Tibial nerve (tissue), 4 donors: ENCODE measurements at regions not wholly inside any gene's neighbourhood (a gene's known extent, or its start where the extent isn't known, plus 50 kb on each side); places are given as distances from the start of the nearest gene placed in this dataset.

Experiments
- DNase-seq, 2 donors: peaks; one replicate each; pipeline ENCODE4 v3.0.0-alpha.2; 2019; ENCODE audit warnings: low spot score in 2 of 2
- H3K27ac ChIP-seq, 4 donors: fragments of 200-600 bp; sonication (generic) in 3 of 4; one replicate each; pipeline ENCODE4 v1.5.1; 2017 to 2019; ENCODE audit warnings: mild to moderate bottlenecking in 1 of 4
- H3K27me3 ChIP-seq, 2 donors: fragments of 200-600 bp; sonication (generic) in 1 of 2; one replicate each; pipeline versions ENCODE4 v1.5.1 to v1.6.0; 2017 to 2019
- H3K36me3 ChIP-seq, 3 donors: fragments of 200-600 bp; sonication (generic); one replicate each; pipeline ENCODE4 v1.5.1; 2018 to 2019
- H3K4me1 ChIP-seq, 4 donors: fragments of 200-600 bp; sonication (generic) in 3 of 4; one replicate each; pipeline ENCODE4 v1.5.1; 2017 to 2019
- H3K4me3 ChIP-seq, 4 donors: fragments of 200-600 bp; sonication (generic) in 3 of 4; one replicate each; pipeline ENCODE4 v1.5.1; 2017 to 2019; ENCODE audit warnings: mild to moderate bottlenecking in 1 of 4, moderate library complexity in 1 of 4
- H3K9me3 ChIP-seq, 4 donors: fragments of 200-600 bp; sonication (generic) in 3 of 4; one replicate each; pipeline ENCODE4 v1.5.1; 2017 to 2019
- EP300 ChIP-seq, 2 donors: sonication (generic); formaldehyde crosslinking; IDR thresholded peaks; one replicate each; pipeline ENCODE4 v1.6.1; 2017; ENCODE audit warnings: antibody characterized with exemption in 2 of 2, mild to moderate bottlenecking in 1 of 2
- POLR2A ChIP-seq, 2 donors: fragments of 450-650 bp; IDR thresholded peaks; one replicate each; pipeline ENCODE4 v1.6.1; 2017; ENCODE audit warnings: antibody characterized with exemption in 2 of 2, mild to moderate bottlenecking in 2 of 2, moderate library complexity in 2 of 2
- WGBS, 2 donors: methylation state at CpG; one replicate each; pipeline ENCODE4 v1.1.5; 2018; 5-methylcytosine and 5-hydroxymethylcytosine counted together
- TF ChIP-seq, protein P1 (sequence below), 5 experiments: fragments of 200-600 bp in 3 of 5; fragments of 450-650 bp in 2 of 5; sonication (generic) in 3 of 5; IDR thresholded peaks; one replicate each; pipeline ENCODE4 v1.5.1; 2016 to 2019; ENCODE audit warnings: antibody characterized with exemption in 5 of 5, mild to moderate bottlenecking in 3 of 5, moderate library complexity in 2 of 5

DNA sequence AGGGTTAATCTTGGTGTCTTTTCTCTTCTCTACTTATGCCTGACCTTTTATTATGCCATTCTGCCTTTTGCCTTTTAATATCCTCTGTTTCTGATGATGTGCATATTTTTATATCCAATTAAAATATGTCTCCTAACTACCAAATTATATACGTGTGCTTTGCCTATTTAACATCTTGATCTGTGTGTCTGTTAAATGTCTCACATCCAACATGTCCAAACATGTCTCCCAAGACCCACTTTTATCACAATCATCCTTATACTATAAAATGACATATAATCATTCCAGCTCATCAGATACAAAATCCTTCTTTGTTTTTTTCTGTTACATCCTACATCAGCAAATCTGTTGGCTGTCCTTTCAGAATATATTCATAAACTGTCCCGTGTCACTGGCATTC is 539.5 kb downstream of the ZPLD1 start:
- Histone ChIP-seq H3K27ac (no peak overlapping the region), H3K9me3 (no peaks in the 10 kb centered on the region), H3K27me3 (no peaks in the 10 kb centered on the region), H3K4me3 (no peak overlapping the region), H3K36me3 (no peaks in the 10 kb centered on the region), H3K4me1 (no peaks in the 10 kb centered on the region)
- no peak for TF ChIP-seq EP300 (IDR thresholded peaks at IDR 0.05)
- TF ChIP-seq, protein P1, sequence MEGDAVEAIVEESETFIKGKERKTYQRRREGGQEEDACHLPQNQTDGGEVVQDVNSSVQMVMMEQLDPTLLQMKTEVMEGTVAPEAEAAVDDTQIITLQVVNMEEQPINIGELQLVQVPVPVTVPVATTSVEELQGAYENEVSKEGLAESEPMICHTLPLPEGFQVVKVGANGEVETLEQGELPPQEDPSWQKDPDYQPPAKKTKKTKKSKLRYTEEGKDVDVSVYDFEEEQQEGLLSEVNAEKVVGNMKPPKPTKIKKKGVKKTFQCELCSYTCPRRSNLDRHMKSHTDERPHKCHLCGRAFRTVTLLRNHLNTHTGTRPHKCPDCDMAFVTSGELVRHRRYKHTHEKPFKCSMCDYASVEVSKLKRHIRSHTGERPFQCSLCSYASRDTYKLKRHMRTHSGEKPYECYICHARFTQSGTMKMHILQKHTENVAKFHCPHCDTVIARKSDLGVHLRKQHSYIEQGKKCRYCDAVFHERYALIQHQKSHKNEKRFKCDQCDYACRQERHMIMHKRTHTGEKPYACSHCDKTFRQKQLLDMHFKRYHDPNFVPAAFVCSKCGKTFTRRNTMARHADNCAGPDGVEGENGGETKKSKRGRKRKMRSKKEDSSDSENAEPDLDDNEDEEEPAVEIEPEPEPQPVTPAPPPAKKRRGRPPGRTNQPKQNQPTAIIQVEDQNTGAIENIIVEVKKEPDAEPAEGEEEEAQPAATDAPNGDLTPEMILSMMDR (IDR thresholded peaks at IDR 0.05) = no peak
- no peak for TF ChIP-seq POLR2A (IDR thresholded peaks at IDR 0.05)
- WGBS, 2 donors = 67 to 70% methylated on average over 2 of the region's 2 CpGs
- DNase-seq = no peak

DNA sequence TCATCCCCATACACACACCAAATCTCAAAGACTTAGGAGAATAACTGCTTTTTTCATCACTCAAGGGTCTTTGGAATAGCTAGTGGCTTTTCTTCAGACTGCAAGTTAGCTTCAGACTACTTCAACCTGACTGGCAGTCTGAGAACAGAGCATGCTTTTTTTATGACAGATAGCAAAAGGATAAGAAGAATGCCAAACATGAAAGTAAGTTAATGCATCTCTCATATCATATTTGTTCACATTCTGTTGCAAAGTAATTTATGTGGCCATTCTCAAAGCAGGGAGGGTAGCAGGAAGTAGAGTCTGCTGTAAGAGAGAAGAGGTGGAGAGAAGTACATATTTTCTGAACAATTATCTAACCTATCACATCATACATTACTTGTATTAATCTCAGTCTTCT is 544.4 kb downstream of the ZPLD1 start:
- no peaks in the 10 kb centered on the region for H3K27me3 ChIP-seq
- TF ChIP-seq, protein P1 (IDR thresholded peaks at IDR 0.05) = no peak
- TF ChIP-seq EP300 (IDR thresholded peaks at IDR 0.05) (no peak), POLR2A (IDR thresholded peaks at IDR 0.05) (no peak)
- H3K9me3 ChIP-seq = no peaks in the 10 kb centered on the region
- no peak for DNase-seq
- peaks cover 0 to 12% (median 0%) of the 10 kb centered on the region in 4 donors for H3K4me1 ChIP-seq
- H3K36me3 ChIP-seq = no peaks in the 10 kb centered on the region
- no peak overlapping the region for H3K27ac ChIP-seq
- no peak overlapping the region for H3K4me3 ChIP-seq

DNA sequence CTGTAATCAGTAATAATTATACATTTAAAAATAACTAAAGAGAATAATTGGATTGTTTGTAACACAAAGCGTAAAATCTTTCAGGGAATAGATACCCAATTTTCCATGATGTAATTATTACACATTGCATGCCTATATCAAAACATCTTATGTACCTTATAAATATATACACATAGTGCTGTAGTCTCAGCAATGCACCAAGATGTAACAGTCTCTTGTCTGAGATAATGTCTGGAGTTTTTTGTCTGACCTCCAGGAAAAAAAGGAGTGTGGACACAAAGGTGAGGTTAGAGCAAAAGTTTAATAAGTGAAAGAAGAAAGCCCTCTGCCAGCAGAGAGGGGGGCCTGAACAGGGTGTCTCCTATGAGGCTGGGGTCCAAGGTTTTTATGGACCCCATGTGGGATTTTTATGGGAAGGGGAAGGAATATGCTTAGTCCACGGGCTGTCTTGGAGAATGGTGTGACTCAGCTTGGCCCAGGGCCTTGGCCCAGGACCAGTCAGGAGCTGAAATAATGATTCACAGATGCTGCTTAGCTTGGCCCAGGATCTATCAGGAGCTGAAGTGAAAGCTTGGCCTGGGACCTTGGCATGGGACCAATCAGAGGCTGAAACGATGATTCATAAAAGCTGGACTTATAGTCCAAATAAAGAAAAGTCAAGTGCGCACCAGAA is 545.0 kb downstream of the ZPLD1 start:
- H3K36me3 ChIP-seq = no peaks in the 10 kb centered on the region
- no peaks in the 10 kb centered on the region for H3K9me3 ChIP-seq
- no peak overlapping the region for H3K4me3 ChIP-seq
- H3K4me1 ChIP-seq = peaks cover 0 to 12% (median 0%) of the 10 kb centered on the region in 4 donors
- no peak overlapping the region for H3K27ac ChIP-seq
- no peaks in the 10 kb centered on the region for H3K27me3 ChIP-seq
- DNase-seq = peak; percentile 67 to 88
- TF ChIP-seq, protein P1 (IDR thresholded peaks at IDR 0.05) = no peak
- TF ChIP-seq POLR2A (IDR thresholded peaks at IDR 0.05) (no peak), EP300 (IDR thresholded peaks at IDR 0.05) (peak in 1 of 2 donors; percentile 78)
- WGBS, 2 donors = 23 to 28% methylated on average over 4 of the region's 4 CpGs

DNA sequence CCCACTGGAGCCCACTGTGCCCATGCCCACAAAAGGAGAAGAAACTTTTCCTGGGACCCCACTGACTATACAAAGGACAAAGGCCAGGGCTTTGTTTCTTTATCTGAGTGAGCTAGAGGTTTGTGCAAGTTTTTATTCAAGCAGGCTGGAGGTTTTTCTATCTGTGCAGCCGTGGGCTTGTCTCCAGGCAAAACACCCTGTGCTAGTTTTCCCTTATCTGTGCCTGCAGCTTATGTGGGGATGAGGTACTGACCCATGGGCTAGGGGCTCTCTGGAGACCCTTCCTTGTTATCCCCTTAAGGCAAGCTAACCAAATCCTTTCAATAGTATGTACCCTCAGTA is 545.5 kb downstream of the ZPLD1 start:
- peaks cover 0 to 12% (median 0%) of the 10 kb centered on the region in 4 donors for H3K4me1 ChIP-seq
- H3K9me3 ChIP-seq = no peaks in the 10 kb centered on the region
- no peaks in the 10 kb centered on the region for H3K36me3 ChIP-seq
- H3K4me3 ChIP-seq = no peak overlapping the region
- DNase-seq = no peak
- no peak overlapping the region for H3K27ac ChIP-seq
- TF ChIP-seq EP300 (IDR thresholded peaks at IDR 0.05) (no peak), POLR2A (IDR thresholded peaks at IDR 0.05) (no peak)
- TF ChIP-seq, protein P1 (IDR thresholded peaks at IDR 0.05) = no peak
- no peaks in the 10 kb centered on the region for H3K27me3 ChIP-seq
- 33 to 36% methylated on average over 1 of the region's 1 CpG for WGBS, 2 donors

DNA sequence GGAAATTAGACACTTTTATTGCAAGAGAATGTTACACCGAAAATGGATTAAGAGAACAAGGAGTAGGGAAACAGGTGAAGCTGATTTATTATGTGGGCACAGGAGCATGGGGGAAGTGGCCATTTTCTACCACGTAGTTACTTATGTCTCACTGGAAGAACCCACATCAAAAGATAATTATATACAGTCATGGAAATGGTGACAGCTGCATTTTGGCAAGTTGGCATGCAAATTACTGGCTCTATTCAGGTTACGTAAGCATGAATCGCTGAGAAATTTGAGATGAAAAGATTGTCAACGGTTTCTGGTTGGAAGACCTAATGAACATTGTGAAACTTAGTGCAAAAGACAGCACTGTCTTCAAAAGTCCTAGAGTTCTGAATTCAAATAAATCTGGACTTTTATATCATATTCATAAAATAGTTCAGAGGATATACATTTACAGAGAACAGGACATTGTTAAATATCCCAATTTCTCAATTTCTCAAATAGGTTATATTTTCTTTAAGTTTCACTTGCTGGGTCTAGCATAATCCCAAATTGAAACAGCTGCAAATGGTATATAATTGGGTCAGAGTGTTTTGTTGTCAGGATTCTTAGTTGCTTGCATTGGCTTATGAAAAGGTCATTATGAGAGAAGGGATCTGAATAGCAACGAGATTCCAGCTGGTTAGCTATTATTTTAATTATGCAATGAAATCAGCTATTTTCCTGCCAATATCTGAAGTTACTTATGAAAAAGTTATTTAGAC is 567.8 kb downstream of the ZPLD1 start:
- H3K27ac ChIP-seq = no peak overlapping the region
- H3K27me3 ChIP-seq = no peaks in the 10 kb centered on the region
- WGBS, 2 donors = 44 to 48% methylated on average over 6 of the region's 6 CpGs
- no peak for DNase-seq
- TF ChIP-seq, protein P1 (IDR thresholded peaks at IDR 0.05) = no peak
- no peak for TF ChIP-seq EP300 (IDR thresholded peaks at IDR 0.05)
- TF ChIP-seq POLR2A (IDR thresholded peaks at IDR 0.05) = no peak
- H3K4me1 ChIP-seq = peaks cover 0 to 3% (median 0%) of the 10 kb centered on the region in 4 donors
- no peak overlapping the region for H3K4me3 ChIP-seq
- no peaks in the 10 kb centered on the region for H3K36me3 ChIP-seq
- H3K9me3 ChIP-seq = peaks cover 0 to under 1% (median 0%) of the 10 kb centered on the region in 4 donors
